Activated T-cell treated with anti-CD3 and anti-CD28 coated beads, Interleukin-2, amount 50 U/mL, for 48 hours (primary cell): ENCODE measurements at regions not wholly inside any gene's neighbourhood (a gene's known extent, or its start where the extent isn't known, plus 50 kb on each side); places are given as distances from the start of the nearest gene placed in this dataset.

Source experiments
- DNase-seq, 2 experiments: peaks; one replicate each; pipeline ENCODE4 v3.0.0-alpha.2; 2020

DNA sequence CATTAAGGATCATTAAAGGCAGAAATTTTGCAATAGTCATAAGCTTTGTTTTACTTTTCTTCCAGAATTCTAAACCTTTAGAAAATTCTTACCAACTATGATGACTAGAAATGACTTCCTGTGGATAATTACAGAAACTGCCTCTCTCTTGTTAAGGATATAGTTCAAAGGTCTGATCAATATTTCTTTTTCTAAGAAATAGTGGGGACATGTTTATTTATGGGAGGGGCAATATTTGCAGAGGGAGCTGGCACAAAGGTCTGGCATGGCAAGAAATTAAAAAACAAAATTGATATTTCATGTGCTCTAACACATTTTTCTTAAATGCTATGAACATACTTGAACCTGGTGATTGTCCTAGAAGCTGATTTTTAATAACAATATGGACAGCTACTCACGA is 448.9 kb downstream of the KCTD8 start:
- no peak for DNase-seq

DNA sequence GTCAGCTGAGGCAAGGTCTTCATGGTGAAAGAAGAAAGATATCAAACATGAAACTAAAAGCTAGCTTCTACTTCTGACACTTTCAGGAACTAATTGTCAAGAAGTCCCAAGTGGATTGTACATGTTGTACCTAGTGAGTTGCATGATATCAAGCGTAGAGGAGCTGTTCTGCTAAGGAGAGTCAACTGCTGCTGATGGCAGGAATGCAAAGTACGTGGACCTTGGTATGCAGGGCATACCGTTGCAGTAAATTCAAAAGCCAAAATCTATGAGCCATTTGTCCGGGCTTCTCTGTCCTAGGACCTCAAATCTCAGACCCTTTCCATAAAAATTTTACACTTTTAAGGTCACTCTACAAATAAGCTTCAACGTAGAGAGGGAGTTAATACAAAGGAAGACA is 446.2 kb downstream of the KCTD8 start:
- no peak for DNase-seq

DNA sequence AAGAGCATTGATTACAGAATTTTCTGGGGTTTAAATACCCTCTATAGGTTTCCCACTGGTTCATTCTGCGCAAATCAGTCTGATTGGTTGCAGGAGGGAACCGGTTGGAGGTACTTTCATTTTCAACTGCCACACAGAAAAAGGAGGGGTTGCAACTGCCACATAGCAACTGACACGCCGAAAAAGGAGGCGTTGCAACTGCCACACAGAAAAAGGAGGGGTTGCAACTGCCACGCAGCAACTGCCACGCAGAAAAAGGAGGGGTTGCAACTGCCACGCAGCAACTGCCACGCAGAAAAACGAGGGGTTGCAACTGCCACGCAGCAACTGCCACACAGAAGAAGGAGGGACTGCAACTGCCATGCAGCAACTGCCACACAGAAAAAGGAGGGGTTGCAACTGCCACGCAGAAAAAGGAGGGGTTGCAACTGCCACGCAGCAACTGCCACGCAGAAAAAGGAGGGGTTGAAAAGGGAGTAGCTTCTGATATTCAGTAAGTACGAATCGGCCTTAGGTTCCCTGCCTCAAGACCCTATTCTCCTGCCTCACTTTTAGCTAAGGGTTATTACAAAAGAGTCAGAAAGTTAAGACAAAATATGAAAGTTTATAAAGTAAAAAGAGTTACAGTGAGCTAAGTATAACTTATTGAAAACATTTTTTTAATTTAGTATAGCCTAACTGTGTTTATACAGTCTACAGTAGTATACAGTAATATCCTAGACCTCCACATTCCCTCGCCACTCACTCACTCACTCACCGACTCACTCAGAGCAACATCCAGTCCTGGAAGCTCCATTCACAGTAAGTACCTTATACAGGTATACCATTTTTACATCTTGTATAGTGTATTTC is 431.8 kb downstream of the KCTD8 start:
- no peak for DNase-seq

DNA sequence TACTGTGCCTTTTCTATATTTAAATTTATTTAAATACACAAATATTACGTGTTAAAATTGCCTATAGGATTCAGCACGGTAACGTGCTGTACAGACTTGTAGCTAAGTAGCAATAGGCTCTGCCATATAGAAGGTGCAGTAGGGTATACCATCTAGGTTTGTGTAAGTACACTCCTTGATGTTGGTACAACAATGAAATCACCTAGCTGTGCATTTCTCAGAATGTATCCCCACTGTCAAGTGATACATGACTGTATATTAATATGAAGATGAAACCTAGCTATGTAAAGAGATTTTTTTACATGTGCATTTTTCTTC is 431.2 kb downstream of the KCTD8 start:
- no peak for DNase-seq

DNA sequence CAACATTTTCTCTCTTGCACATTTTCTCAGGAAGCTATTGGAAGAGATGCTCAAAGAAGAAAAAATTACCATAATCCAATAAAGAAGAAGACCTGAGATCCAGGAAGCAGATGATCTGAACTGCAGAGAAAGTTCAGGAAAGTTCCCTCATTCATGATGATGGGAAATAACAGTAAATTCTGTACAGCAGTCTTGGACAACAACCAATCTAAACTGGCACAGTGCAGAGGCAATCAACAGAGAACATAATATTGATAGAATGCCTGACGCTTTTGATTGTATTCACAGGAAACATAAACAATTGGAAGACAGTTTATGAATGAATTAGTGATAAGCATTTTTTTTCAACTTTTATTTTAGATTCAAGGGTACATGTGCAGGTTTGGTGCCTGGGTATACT is 428.9 kb downstream of the KCTD8 start:
- no peak for DNase-seq

DNA sequence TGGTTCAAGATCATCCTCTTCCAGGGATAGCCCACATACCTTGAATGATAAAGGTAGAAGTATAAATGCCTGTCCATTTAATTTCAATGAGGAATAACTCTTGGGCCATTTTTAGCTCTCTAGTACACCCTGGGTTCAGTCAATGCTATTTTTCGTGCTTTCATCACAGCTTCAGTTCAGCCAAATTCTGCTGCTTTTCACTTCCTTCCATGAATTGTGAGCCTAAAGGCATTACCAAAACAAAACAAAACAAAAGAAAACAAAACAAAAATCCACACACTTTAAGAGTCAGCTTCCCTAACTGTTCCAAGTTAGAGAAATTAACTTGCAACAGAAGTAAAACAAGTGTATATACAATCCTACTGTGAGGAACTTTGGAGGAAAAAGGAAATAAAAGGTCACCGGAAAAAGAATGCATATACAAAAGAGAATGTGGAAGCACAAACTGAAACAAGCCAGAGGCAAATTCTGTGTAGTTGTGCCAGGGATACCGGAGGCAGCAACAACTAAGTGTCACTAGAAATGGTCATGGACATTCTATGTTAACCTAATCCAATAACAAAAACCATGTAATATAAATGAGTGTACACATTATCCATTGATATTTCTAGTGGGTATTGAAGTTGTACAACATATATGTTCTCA is 423.1 kb downstream of the KCTD8 start:
- DNase-seq = no peak

DNA sequence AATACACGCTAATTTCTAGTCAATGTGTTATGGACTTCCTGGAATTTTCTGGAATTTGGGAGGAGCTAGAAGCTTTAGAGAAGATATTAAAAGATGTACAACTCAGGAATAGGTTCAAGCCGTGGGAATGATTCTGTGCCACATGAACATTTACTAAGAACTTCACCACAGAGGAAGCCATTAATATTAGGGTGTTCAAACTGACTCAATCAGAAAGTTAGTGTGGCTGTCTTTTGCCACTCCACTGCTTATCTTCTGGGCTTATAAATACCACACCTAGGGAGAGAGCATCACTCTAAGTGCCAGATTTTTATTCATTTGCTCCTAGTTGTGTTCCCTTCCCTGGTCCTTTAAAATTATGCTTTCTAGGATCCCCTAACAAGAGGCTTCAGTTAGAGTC is 409.8 kb downstream of the KCTD8 start:
- no peak for DNase-seq

DNA sequence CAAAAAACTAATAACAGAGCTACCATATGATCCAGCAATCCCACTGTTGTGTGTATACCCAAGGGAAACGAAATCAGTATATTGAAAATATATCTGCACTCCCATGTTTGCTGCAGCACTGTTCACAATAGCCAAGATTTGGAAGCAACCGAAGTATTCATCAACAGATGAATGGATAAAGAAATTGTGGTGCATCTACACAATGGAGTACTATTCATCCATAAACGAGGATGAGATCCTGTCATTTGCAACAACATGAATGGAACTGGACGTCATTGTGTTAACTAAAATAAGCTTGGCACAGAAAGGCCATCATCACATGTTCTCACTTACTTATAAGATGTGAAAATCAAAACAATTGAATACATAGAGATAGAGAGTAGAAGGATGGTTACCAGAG is 402.1 kb downstream of the KCTD8 start:
- no peak for DNase-seq

DNA sequence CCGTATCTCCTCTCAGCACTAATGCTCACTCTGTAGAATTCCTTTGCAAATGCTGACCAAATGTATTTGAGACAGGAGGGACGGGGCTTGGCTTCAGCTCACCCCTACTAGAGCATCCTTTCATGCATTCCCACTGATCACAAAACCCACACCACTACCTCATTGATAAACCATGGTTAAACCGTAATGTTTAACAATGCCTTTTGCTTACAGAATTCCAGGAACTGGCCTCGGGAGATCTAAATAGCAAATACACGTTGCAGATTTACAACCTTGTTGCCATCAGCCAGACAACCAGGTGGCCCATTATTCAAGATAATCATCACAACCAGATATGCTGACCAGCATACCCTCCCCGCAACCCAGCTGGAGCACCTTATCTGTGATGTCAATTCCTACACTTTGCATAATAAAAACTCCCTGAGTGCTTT is 391.9 kb downstream of the KCTD8 start:
- no peak for DNase-seq

DNA sequence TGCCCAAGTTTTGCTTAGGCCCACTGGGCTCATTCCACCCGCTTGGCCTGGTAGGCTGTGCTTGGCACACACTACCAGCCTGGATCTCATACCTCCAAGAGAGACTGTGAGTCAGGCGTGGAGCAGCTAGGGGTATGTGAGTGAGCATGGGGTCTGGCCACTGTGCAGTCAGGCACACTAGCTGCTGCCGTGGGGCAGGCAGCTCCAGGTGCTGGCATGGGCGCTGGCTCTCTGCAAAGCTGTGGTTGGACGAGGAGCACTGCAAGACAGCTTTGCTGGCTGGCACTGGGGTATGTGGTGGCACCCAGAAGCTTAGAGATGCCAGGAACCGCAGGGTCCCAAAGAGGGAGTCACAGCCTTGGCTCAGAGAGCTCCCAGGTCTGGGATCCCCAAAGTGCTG is 377.8 kb downstream of the KCTD8 start:
- no peak for DNase-seq

DNA sequence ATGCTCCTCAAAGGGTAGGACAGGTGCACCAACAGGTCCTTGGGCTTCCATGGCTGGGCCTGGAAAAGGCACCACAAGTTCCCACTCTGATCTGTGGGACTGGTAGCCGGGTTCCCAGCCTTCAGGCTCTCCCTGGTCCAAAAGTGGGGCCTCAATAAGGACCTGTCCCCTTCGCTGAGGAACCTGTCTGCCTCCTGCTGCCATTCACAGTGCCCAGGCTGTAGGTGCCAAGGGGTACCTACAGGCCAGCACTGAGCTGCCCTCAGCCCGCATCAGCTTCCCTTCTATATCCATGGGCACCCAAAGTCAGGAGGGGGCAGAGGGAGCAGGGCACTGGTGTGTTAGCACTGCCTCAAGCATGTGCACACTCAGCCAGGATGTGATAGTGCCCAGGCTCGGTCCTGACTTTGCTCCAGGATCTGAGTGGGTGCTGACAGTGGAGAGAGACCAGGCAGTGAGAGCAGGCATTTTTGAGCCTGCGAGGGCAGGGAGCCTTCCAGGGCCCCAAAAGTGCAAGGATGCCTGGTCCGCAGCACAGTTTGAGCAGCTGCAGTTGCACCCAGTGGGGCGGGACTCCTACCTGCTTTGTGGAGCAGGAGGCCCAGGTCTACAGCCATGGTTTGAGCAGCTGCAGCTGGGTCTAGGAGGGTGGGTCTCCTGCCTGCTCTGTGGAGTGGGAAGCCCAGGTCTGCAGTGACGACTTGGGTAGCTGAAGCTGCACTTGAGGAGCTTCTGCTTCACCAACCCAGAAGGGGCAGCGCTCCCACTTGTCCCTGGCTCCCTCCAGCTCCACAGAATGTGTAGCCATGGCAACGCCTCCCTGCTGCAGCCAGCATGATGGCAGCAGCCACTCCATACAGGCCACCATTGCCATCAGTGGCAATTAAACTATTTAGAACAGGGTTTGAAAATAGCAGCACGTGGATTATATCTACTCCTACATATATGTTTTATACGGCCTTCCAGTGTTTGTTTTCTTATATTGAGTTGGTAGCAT is 376.4 kb downstream of the KCTD8 start:
- no peak for DNase-seq

DNA sequence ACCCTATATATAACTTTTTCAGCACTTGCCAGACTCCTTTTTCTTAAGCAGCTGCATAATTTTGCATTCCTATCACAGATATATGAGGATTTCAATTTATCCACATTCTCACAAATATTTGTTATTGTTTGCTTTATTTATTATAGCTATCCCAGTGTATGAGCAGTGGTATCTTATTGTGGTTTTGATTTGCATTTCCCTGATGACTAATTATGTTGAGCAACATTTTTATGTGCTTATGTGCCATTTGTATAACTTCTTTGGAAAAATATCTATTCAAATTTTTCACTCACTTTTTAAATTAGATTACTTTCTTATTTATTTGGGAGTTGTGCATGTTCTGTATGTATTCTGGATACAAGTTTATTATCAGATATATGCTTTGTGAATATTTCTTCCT is 361.9 kb downstream of the KCTD8 start:
- no peak for DNase-seq

DNA sequence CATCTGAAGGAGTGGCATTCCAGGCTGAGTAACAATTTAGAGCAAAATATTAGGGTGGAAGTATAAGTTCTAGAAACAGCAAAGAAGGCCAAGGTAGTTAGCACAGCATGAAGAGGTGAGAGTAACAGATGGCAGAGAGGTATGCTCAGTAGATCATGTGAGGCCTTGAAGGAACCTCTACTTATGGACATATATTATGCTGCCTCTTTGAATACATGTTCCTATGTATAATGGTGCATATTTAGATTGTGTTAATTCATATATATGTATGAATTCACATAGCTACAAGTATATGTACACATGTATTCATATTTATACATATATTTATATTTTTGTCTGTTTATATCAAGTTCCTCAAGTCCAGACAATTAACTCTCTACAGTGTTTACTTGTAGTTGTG is 355.2 kb downstream of the KCTD8 start:
- DNase-seq = no peak

DNA sequence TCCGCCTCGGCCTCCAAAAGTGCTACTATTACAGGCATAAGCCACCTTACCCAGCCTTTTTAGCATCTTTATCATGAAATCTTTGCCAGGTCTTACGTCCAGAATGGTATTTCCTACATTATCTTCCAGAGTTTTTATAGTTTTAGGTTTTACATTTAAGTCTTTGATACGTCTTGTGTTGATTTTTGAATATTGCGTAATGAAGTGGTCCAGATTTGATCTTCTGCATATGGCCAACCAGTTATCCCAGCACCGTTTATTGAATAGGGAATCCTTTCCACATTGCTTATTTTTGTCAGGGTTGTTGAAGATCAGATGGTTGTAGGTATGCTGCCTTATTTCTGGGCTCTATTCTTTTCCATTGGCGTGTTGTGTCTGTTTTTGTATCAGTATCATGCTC is 349.6 kb downstream of the KCTD8 start:
- DNase-seq = no peak

DNA sequence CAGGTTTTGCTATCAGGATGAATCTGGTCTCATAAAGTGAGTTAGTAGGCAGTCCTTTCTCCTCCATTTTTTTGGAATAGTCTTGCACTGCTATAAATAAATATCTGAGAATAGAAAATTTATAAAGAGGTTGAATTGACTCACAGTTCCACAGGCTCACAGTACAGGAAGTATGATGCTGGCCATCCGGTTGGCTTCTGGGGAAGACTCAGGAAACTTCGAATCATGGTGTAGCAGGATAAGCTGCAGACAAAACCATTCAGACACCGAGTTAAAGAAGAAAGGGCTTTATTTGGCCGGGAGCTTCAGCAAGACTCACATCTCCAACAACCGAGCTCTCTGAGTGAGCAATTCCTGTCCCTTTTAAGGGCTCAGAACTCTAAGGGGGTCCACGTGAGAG is 348.2 kb downstream of the KCTD8 start:
- no peak for DNase-seq

DNA sequence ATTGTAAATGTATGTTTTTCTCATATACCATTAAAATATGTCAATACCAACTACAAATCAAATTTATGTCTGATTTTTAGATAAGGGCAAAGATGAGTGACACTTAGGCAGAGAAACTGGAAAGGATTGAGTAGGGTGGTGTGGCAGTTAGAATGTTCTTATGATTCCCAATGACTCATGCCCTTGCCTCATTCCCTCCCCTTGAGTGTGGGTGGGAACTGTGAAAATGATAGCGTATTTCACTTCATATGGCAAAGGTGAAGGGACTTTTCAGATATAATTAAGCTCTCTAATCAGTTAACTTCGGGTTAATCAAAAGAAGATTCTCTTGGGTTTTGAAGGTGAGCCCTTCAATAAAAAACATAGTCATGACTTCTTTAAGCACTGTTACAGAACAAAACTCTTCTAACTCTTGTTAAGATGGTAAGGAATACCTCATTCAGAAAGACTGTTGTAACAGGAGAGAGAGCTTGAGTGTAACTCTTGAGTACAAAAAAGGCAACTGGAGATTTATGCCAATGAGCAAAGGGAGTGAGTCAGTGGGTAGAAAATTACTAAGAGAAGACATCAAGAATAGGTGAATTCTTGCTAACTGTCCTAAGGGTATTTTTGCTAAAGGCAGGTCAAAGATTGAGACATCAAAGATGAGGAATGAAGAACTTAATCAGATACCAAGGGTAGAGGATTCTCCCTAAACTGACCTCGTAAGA is 329.5 kb downstream of the KCTD8 start:
- DNase-seq = no peak

DNA sequence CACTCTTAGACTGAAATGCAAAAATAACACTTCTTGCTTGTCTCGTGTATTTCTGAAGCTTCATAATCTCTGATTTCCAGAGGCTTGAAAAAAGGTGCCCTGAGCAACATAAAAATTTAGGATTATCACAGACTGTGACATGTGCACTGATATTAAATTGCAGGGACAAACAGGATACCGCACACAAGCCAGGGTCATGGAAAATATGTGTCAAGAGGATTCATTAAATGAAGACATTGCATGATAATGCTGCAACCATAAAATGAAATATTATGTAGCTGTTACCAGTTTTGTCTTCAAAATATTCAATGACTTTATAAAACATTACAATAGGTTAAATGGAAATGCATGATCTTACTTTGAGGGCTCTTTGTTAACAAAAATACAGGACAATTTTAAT is 328.0 kb downstream of the KCTD8 start:
- DNase-seq = no peak

DNA sequence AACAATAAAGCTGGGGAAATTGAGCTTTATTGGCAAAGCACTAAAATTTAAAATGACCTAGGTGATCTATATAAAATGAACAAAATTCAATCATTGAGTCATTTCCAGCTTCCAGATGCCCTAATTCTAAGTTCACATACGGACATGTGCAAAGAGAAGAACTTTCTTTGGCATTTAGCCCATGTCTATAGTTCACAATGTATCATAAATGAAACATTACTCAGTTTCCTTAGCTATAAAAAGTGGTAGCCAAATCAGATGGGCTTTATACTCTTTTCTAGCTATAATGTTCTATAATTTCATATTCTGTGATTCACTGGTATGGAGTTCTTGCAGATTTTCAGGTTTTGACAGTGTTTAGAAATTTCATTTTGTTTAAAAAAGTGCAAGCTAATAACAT is 327.4 kb downstream of the KCTD8 start:
- DNase-seq = no peak
